Progenitor cell of endocrine pancreas (in vitro differentiated cells): ENCODE measurements at regions not wholly inside any gene's neighbourhood (a gene's known extent, or its start where the extent isn't known, plus 50 kb on each side); places are given as distances from the start of the nearest gene placed in this dataset.
A peak's percentile ranks its signal among the peaks of the same experiment; 100 is the strongest.

Source experiments
- DNase-seq: peaks from one replicate; pipeline ENCODE4 v3.0.0; 2021; ENCODE audit warnings: low spot score; ENCODE audit not compliant: unreplicated experiment
- H3K27ac Mint-ChIP-seq: 2 replicates; pipeline ENCODE4 v1.8.0; 2021; ENCODE audit warnings: mild to moderate bottlenecking, moderate library complexity, mixed read lengths
- H3K27me3 Mint-ChIP-seq: 2 replicates; pipeline ENCODE4 v1.8.0; 2021; ENCODE audit warnings: mixed read lengths
- H3K36me3 Mint-ChIP-seq: 2 replicates; pipeline ENCODE4 v1.8.0; 2022; ENCODE audit warnings: mixed read lengths; ENCODE audit not compliant: insufficient read depth
- H3K4me1 Mint-ChIP-seq: 2 replicates; pipeline ENCODE4 v1.8.0; 2021; ENCODE audit warnings: low read depth, mixed read lengths
- H3K4me3 Mint-ChIP-seq: 2 replicates; pipeline ENCODE4 v1.8.0; 2021; ENCODE audit warnings: low read depth, mild to moderate bottlenecking, moderate library complexity, mixed read lengths
- H3K9me3 Mint-ChIP-seq: 2 replicates; pipeline ENCODE4 v1.8.0; 2021; ENCODE audit warnings: low read depth, mixed read lengths
- CTCF ChIP-seq: fragments of 200-600 bp; sonication (generic); IDR thresholded peaks from one replicate; pipeline ENCODE4 v1.5.0; 2021; ENCODE audit warnings: antibody characterized with exemption, mild to moderate bottlenecking; ENCODE audit not compliant: unreplicated experiment

DNA sequence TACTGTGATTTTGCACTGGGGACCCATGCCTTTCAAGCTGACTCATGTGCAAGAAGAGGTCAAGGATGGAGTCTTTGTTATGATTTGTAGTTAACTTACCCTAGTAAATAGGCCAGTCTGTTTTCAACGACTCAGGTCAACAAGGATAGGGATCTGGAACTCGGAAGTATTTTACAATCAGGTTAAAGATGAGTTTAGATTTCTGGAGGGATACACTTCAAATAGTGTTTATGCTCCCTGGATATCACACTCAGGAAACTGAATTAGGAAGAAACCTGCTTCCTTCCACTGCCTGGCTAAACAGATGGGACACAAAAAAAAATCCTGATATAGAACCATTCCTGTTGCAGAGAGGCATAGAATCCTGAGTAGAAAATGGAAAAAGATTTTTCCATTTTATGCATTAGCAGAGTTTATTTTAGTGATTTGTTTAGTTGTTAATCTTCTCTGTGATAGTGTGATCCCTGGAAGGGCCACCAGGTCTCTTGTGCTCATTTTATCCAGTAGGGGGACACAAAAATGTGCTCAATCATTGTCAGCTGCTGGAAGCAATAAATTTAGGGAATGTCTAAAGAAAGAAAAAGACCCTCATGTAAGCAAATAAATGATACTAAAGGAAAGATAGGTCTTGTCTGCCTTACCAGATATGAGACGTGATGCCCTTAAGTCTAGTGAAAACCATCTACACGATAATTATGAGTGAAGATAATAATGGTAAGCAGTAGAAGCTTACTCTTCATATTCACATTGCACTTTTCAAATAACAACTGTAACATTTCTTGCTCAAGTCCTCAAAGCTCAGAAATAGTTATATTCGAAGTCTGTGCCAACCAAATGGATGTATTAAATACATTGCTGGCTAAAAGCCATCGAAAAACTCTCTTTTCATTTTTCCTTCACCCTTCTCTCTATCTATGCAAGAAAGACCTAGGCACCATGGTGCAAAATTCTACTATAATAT is 452.1 kb upstream of the KCNMB2 start:
- Mint-ChIP-seq H3K36me3 (no peaks in the 10 kb centered on the region), H3K9me3 (no peaks in the 10 kb centered on the region), H3K27ac (peak overlapping the region; percentile 76), H3K4me3 (peak overlapping the region; percentile 15), H3K4me1 (peaks cover 62% of the 10 kb centered on the region), H3K27me3 (no peaks in the 10 kb centered on the region)
- DNase-seq = no peak
- TF ChIP-seq CTCF = peak; percentile 54

DNA sequence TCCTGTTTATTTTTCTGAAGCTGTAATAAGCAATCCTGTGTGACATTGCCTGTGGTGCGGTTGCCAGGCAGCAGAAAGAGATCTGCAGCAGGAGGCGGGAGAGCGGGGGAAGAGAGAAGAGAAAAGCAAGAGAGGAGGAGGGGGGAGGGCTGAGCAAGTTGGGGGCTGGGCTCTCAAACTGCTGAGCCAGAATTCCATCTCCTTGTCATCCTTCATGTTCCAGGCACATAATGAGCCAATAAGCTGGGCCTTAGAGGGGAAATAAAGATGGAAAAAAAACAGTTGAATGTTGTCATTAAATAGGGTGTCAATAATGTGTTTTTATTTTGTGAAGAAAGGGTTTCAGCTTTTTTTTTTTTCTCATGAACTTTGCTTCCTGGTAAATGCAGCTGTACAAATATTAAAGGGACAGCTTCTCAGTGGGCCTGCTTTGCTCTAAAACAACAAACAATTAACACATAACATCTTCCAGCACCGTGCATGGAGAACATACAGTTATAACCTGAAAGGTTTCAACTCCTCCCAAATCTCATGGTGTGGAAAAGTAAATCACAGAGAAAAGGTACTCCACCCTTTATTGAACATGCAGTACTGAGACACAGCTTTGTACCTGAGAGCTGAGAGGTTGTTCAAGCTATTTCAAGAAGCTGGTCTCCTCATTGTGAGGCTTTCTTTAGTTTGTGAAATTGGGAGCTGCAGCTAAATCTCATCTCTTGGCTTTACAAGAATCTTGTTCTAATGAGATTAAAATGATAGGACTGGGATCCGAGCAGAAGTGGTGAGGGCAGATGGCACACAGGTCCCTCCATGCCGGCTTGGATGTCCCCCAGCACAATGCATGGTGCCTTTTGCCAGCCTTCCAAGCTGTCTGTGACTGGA is 451.1 kb upstream of the KCNMB2 start:
- no peaks in the 10 kb centered on the region for H3K9me3 Mint-ChIP-seq
- no peak for TF ChIP-seq CTCF
- H3K27ac Mint-ChIP-seq = peak overlapping the region; percentile 76
- H3K4me3 Mint-ChIP-seq = peak overlapping the region; percentile 15
- H3K4me1 Mint-ChIP-seq = peaks cover 62% of the 10 kb centered on the region
- peak; percentile 24 for DNase-seq
- H3K27me3 Mint-ChIP-seq = no peaks in the 10 kb centered on the region
- H3K36me3 Mint-ChIP-seq = no peaks in the 10 kb centered on the region

- Mint-ChIP-seq H3K36me3 (no peaks in the 10 kb centered on the region), H3K4me1 (peaks cover 62% of the 10 kb centered on the region), H3K4me3 (no peak overlapping the region), H3K27ac (peak overlapping the region; percentile 76), H3K27me3 (no peaks in the 10 kb centered on the region), H3K9me3 (no peaks in the 10 kb centered on the region)
- DNase-seq = no peak
- no peak for TF ChIP-seq CTCF
Observed at GRCh38 chr3:178085817-178086123, 450.5 kb upstream of the KCNMB2 start.

DNA sequence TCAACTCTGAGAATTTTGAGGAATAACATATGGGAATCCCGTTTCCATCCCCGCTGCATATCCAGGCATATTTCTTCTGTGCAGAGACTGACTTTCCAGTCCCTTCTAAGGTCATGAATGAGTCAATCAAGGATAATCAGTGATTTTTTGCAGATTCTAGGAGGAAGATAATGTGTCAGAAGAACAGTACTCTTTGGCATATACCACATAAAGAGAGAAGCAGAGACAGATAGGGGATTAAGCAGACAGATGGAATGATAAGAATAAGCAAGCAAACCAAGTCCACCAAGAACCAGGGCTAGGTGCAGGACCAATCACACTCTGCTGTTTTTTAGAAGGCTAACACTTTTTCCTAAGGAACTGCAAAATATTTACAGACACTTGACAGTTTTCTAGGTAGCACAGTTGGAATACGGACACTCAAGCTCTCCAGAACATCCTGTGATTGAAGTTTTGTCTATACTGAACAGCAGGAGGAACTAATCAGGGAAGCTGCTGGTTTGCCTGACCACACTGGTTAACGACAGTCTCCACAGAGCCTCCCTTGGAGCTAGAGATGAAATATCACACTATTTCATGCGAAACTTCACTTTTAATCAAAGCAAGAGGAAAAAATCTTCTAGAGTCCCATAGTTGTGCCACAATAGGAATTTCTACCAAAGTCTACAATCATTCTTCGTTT is 450.0 kb upstream of the KCNMB2 start:
- Mint-ChIP-seq H3K36me3 (no peaks in the 10 kb centered on the region), H3K9me3 (peaks cover under 1% of the 10 kb centered on the region), H3K4me1 (peaks cover 60% of the 10 kb centered on the region), H3K27ac (no peak overlapping the region), H3K27me3 (no peaks in the 10 kb centered on the region), H3K4me3 (no peak overlapping the region)
- DNase-seq = no peak
- TF ChIP-seq CTCF = no peak

DNA sequence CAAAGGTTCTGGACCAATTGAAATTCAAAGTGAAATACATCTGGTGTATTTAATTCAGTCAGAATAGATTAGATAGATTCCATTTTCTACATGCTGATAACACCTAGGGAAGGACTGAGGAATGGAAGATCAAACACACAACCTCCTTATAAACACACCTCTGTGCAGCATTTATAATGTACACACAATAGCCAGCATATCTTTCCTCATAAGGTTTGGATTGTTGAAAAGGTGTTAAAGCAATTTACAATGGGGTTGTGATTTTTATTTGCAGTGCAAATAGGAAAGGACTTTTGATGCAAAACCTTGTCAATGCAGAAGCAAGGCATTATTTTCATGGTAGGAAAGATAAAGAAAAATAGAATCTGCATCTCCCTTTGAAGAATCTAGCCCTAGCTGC is 448.9 kb upstream of the KCNMB2 start:
- no peaks in the 10 kb centered on the region for H3K27me3 Mint-ChIP-seq
- H3K4me3 Mint-ChIP-seq = no peak overlapping the region
- peak overlapping the region; percentile 31 for H3K27ac Mint-ChIP-seq
- no peak for DNase-seq
- no peak for TF ChIP-seq CTCF
- H3K4me1 Mint-ChIP-seq = peaks cover 53% of the 10 kb centered on the region
- H3K36me3 Mint-ChIP-seq = no peaks in the 10 kb centered on the region
- peaks cover 7% of the 10 kb centered on the region for H3K9me3 Mint-ChIP-seq
